ELF-1 (cell line): ENCODE measurements at regions not wholly inside any gene's neighbourhood (a gene's known extent, or its start where the extent isn't known, plus 50 kb on each side); places are given as distances from the start of the nearest gene placed in this dataset.

Experiments used
- DNase-seq: peaks from one replicate; pipeline ENCODE4 v3.0.0-alpha.2; 2016; ENCODE audit warnings: low read depth, low spot score

DNA sequence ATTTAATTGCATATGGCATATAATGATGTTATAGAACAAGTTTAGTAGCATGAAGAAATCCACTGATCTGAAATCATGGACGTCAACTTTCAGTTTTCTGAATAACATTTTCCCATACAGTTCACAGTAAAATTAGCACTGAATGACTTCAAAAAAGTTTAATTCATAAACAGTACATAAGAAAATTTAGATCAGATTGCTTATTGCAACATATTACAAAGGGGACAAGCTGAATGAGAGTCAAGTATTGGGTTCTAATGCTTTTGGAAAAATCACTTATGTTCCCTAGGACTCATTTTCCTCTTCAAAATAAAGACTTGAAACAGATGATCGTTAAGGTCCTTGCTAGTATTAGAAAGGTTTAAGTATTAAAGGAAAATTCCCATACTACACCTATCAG, 898.3 kb upstream of the INTU start:
- DNase-seq = no peak

- no peak for DNase-seq
Observed at GRCh38 chr4:126735294-126736132, 897.2 kb upstream of the INTU start.

DNA sequence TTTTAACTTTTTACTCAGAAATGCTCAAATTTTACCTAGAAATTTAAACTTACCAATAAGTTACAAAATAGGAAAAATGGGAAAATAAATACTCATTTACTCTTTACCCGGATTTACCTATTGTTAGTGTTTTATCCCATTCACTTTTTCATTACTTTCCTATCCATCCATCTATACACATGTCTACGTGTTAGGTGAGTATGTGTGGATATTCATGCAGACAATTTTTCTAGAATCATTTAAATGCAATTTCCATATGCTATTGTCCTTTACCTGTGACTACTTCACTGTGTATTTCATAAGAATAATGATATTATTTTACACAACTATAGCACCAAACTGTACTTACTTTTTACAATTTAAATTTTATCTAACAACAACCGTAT, 896.6 kb upstream of the INTU start:
- DNase-seq = no peak

GRCh38 chr4:126737899-126738526, 894.7 kb upstream of the INTU start:
- DNase-seq = no peak

GRCh38 chr4:126738527-126738923, 894.2 kb upstream of the INTU start:
- DNase-seq = no peak

GRCh38 chr4:126738926-126739325, 893.8 kb upstream of the INTU start:
- DNase-seq = no peak

DNA sequence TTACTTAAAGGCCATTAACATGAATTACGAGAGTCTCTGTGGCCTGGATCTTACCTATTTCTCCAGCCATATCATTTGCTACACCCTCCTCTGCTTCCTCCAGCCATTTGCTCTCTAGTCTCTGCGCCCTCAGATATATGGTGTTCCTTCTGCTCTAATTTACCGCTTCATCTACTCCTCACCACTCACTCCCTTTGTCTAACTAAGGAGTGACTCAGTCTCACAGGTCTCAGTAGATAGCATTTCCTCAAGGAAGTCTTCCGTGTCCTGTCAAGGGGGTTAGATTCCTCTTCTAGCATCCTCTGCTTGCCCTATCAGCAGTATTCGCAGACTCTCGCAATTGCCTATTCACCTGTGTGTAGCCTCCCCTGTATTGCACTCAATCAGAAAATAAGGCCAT, 892.1 kb upstream of the INTU start:
- DNase-seq = no peak

DNA sequence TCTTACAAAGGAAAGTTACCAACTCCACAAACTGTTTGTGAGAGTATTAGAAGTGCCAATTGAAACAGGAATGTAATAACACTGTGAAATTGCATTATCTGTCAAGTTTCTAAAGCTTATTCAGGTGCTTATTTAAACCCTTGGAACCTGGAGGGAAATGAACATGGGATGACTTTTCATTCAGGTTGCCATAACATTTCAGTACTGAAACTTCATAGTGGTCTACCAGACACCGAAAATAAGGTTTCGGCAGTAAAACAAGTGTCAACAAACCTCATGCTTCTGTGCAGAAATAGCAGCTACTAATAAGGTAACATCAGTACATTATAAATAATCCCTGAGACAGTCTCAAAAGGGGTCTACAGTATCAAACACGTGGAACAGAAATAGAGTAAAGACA, 890.7 kb upstream of the INTU start:
- DNase-seq = no peak

- no peak for DNase-seq
Observed at GRCh38 chr4:126742885-126743284, 889.9 kb upstream of the INTU start.

GRCh38 chr4:126748736-126749135, 884.0 kb upstream of the INTU start:
- no peak for DNase-seq

DNA sequence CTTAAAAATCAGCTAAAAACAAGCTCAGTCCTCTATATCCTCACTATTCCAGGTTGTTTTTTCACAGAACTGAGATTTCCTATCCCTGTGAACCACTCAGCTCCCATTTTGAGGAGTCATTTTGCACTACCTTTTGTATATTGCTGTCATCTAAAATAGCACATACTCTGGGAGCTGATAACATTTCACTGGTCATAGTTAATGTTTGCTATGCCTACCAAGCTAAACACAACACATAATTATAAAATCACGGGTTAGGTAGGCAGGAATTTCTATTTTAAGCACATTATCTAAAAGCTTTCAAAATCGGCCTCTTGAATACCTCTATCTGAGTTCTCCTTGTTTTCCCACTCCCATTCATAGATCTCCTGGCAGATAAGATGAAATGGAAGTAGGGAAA, 882.0 kb upstream of the INTU start:
- DNase-seq = no peak

- no peak for DNase-seq
Observed at GRCh38 chr4:126752126-126752525, 880.6 kb upstream of the INTU start.

DNA sequence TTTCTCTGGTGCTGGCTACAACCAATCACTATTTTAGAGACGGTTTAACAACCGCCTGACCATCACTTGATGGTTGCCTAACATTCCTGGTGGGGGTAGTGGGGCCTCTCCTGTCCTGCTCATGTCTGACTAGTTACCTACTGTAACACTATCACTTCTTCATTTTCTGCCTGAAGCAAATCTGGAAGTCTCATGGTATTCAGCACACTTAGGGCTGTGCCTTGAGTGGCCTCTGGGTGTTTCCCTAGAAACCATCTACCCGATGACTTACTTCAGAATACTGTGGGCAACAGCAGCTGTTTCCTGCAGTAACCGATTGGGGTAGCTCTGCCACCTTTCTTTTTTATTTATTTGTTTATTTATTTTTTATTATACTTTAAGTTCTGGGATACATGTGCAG, 880.1 kb upstream of the INTU start:
- DNase-seq = no peak

DNA sequence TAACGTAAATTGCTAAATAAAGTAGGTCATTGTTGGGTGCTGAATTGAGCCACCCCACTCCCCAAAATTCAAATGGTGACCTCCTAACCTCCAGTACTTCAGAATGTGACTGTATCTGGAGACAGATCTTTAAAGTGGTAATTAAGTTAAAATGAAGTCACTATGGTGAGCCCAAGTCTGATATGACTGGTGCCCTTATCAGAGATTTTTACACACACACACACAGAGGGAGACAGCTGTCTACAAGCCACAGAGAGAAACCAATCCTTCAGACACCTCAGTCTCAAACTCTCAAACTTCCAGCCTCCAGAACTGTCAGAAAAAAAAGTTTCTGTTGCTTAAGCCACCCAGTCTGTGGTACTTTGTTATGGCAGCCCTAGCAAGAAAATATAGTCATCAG, 879.2 kb upstream of the INTU start:
- DNase-seq = no peak

- no peak for DNase-seq
Observed at GRCh38 chr4:126755506-126755905, 877.3 kb upstream of the INTU start.

DNA sequence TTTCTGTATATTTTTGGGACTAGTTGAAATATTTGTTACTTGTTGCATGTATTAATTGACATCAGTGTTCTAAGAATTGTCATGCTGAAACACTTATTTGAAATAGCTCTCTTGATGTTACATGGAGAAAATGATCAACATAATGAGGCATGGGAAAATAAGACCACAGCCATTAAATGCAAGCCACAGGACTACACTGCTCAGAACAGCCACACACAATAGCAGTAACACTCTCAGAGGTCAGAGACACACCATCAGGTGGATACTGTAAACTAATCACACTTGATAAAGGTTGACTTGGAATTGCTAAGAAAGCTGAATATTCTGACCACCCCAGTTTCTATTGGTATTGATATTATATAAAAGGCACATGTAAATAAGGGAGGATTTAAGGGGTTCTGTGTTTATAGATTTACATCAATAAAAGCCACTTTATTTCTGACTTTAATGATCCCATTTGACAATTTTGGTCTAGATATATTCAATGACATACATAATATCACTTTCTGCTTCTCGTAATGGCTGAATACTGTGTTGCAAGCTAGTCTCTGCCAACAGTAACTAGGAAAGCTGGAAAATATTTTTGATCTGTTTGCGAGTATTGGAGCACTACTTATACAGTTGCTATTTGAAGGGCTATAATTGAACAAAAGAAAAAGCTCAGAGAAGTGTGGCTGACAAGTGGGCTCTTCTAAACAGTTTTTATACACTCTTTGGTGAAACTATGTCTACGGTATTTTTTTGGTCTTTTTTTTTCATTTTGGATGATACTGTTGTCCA, 876.5 kb upstream of the INTU start:
- no peak for DNase-seq

- no peak for DNase-seq
Observed at GRCh38 chr4:126757219-126757618, 875.5 kb upstream of the INTU start.

DNA sequence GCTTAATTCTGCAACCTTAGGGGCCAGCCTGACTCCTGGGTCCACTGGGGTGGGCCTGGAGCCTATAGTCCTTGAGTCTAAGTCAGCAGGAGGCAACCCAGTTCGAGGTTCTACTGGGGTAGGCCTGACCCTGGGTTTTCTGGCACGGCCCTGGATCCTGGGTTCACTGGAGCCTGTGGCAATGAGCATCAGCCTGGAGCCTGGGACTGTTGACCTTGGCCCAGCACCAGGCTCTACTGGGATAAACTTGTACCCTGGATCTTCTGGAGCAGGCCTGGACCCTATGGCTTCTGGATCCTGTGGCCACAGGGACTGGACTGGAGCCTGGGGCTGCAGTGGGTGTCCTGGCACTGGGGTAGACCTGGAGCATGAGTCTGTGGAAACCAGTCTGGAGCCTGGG, 874.3 kb upstream of the INTU start:
- DNase-seq = no peak

- no peak for DNase-seq
Observed at GRCh38 chr4:126761947-126762662, 870.7 kb upstream of the INTU start.

DNA sequence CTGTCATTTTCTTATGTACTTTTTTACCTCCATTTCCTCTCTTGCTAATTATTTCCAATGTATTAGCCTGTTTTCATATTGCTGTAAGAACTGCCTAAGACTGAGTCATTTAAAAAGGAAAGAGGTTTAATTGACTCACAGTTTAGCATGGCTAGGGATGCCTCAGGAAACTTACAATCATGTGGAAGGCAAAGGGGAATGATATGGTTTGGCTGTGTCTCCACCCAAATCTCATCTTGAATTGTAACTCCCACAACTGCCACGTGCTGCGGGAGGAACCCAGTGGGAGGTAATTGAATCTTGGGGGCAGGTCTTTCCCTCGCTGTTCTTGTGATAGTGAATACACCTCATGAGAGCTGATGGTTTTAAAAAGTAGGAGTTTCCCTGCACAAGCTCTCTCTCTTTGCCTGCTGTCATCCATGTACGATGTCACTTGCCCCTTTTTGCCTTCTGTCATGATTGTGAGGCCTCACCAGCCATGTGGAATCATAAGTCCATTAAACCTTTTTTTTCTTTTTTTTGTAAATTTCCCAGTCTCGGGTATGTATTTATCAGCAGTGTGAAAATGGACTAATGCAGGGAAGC, 870.0 kb upstream of the INTU start:
- no peak for DNase-seq

- no peak for DNase-seq
Observed at GRCh38 chr4:126766241-126766640, 866.5 kb upstream of the INTU start.

GRCh38 chr4:126768338-126768737, 864.4 kb upstream of the INTU start:
- no peak for DNase-seq
